ENCODE measurements at regions not wholly inside any gene's neighbourhood (a gene's known extent, or its start where the extent isn't known, plus 50 kb on each side); places are given as distances from the start of the nearest gene placed in this dataset.
"Not testable (repeated sequence)": the region's sequence is repeated elsewhere in the genome, so short reads cannot be mapped to it uniquely, and the experiment has no call there.

DNA sequence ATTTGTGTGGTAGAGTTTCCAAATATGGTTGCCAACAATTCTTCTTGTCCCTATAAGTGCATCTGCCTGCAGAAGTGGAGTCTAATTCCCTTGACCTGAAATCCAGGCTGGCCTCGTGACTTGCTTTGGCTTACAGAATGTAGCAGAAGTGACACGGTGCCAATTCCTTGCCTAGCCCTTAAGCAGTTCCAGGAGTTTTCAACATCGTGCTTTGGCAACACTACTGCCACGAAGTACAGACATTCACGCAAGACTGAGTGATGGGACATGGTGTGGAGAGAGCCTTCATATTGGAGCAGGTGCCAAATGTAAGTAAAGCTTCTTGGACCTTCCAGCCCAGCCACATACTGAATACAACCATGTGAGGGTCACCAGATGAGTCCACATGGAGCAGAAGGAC is 92.9 kb upstream of the NEK6 start:
- Histone ChIP-seq H3K4me1 (ENCODE audit: control insufficient read depth, low read depth, low read length) (no peaks in the 10 kb centered on the region), H3K27ac (ENCODE audit: low read depth, low read length) (no peak overlapping the region), H2BK15ac (replicated peaks; ENCODE audit: low read depth) (no peak overlapping the region), H2BK5ac (ENCODE audit: low read length) (no peak overlapping the region), H3K36me3 (ENCODE audit: control insufficient read depth, insufficient read depth, low read length) (no peaks in the 10 kb centered on the region), H3K4ac (ENCODE audit: low read depth, low read length) (no peak overlapping the region), H4K5ac (ENCODE audit: low read length) (no peak overlapping the region), H2AK5ac (ENCODE audit: low read length) (no peak overlapping the region), H3K27me3 (ENCODE audit: insufficient read depth, low read length, poor library complexity) (no peaks in the 10 kb centered on the region), H3K9ac (ENCODE audit: low read length) (no peak overlapping the region), H4K8ac (ENCODE audit: low read depth, low read length) (no peak overlapping the region), H3K79me1 (ENCODE audit: low read length) (no peaks in the 10 kb centered on the region), H3K56ac (ENCODE audit: low read length) (no peak overlapping the region), H3K4me2 (ENCODE audit: low read length) (no peak overlapping the region), H2BK120ac (ENCODE audit: low read depth, low read length) (no peak overlapping the region), H3K18ac (ENCODE audit: low read length) (no peak overlapping the region), H3K23ac (ENCODE audit: low read length) (no peak overlapping the region), H3K79me2 (ENCODE audit: control insufficient read depth, insufficient read depth, low read length) (no peaks in the 10 kb centered on the region), H3K4me3 (ENCODE audit: low read length) (no peak overlapping the region)
- no CpG with 5 or more reads among the region's 5 CpGs for WGBS (ENCODE audit: extremely low coverage, insufficient coverage, low lambda C conversion rate)
- DNase-seq = no peak

DNA sequence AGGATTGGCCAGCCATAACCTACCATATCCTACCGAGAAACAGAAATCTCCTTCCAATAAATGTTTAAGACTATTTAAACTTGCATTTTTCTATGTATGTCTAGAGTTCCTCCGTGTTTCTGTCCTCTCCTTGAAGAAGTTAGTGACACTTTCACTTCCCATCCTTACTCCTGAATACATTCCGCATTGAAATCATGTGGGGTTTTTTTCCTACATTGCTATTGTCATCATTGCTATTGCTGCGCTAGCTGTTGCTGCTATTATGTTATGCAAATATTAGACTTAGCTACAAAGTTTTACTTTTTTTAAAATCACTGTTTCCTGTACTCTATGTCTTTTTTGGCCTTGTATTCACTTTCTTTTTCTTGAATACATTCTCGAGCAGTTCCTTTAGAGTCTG is 83.3 kb upstream of the NEK6 start:
- no peak overlapping the region for H2BK5ac ChIP-seq (ENCODE audit: low read length)
- H3K23ac ChIP-seq (ENCODE audit: low read length) = no peak overlapping the region
- H3K36me3 ChIP-seq (ENCODE audit: control insufficient read depth, insufficient read depth, low read length) = no peaks in the 10 kb centered on the region

DNA sequence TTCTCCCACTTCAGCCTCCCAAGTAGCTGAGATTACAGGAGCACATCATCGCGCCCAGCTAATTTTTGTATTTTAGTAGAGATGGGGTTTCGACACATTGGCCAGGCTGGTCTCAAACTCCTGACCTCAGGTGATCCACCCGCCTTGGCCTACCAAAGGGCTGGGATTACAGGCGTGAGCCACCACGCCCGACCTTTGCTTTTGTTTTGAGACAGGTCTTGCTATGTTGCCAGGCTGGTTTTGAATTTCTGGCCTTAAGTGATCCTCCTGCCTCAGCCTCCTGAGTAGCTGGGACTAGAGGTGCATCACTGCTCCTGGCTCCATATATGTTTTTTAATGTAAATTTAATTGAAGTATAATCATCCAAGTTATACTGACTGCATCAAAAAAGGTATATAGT is 80.2 kb upstream of the NEK6 start:
- not testable (repeated sequence) for DNase-seq; H3K56ac ChIP-seq (ENCODE audit: low read length); H2AK5ac ChIP-seq (ENCODE audit: low read length); H3K18ac ChIP-seq (ENCODE audit: low read length); H3K27me3 ChIP-seq (ENCODE audit: insufficient read depth, low read length, poor library complexity); H4K5ac ChIP-seq (ENCODE audit: low read length); H3K27ac ChIP-seq (ENCODE audit: low read depth, low read length); H3K4ac ChIP-seq (ENCODE audit: low read depth, low read length); H2BK5ac ChIP-seq (ENCODE audit: low read length); H3K79me2 ChIP-seq (ENCODE audit: control insufficient read depth, insufficient read depth, low read length); H3K23ac ChIP-seq (ENCODE audit: low read length); H3K79me1 ChIP-seq (ENCODE audit: low read length); H4K8ac ChIP-seq (ENCODE audit: low read depth, low read length); H3K4me3 ChIP-seq (ENCODE audit: low read length); H2BK15ac ChIP-seq (replicated peaks; ENCODE audit: low read depth); H2BK120ac ChIP-seq (ENCODE audit: low read depth, low read length); H3K36me3 ChIP-seq (ENCODE audit: control insufficient read depth, insufficient read depth, low read length); H3K4me2 ChIP-seq (ENCODE audit: low read length); H3K4me1 ChIP-seq (ENCODE audit: control insufficient read depth, low read depth, low read length); H3K9ac ChIP-seq (ENCODE audit: low read length)
- no CpG with 5 or more reads among the region's 7 CpGs for WGBS (ENCODE audit: extremely low coverage, insufficient coverage, low lambda C conversion rate)

More for the DNA sequence above, 83.3 kb upstream of the NEK6 start:
- H3K79me1 ChIP-seq (ENCODE audit: low read length) = no peaks in the 10 kb centered on the region
- H3K4me1 ChIP-seq (ENCODE audit: control insufficient read depth, low read depth, low read length) = no peaks in the 10 kb centered on the region
- H2AK5ac ChIP-seq (ENCODE audit: low read length) = no peak overlapping the region
- H4K8ac ChIP-seq (ENCODE audit: low read depth, low read length) = no peak overlapping the region
- H3K4ac ChIP-seq (ENCODE audit: low read depth, low read length) = no peak overlapping the region
- H3K27ac ChIP-seq (ENCODE audit: low read depth, low read length) = no peak overlapping the region
- no peak overlapping the region for H3K9ac ChIP-seq (ENCODE audit: low read length)
- no peaks in the 10 kb centered on the region for H3K27me3 ChIP-seq (ENCODE audit: insufficient read depth, low read length, poor library complexity)
- no peaks in the 10 kb centered on the region for H3K79me2 ChIP-seq (ENCODE audit: control insufficient read depth, insufficient read depth, low read length)
- no peak overlapping the region for H3K4me2 ChIP-seq (ENCODE audit: low read length)
- no peak overlapping the region for H3K4me3 ChIP-seq (ENCODE audit: low read length)
- no peak overlapping the region for H3K18ac ChIP-seq (ENCODE audit: low read length)
- WGBS (ENCODE audit: extremely low coverage, insufficient coverage, low lambda C conversion rate) = no CpG with 5 or more reads among the region's 5 CpGs
- H2BK120ac ChIP-seq (ENCODE audit: low read depth, low read length) = no peak overlapping the region
- H3K56ac ChIP-seq (ENCODE audit: low read length) = no peak overlapping the region
- H2BK15ac ChIP-seq (replicated peaks; ENCODE audit: low read depth) = no peak overlapping the region
- DNase-seq = no peak
- no peak overlapping the region for H4K5ac ChIP-seq (ENCODE audit: low read length)

DNA sequence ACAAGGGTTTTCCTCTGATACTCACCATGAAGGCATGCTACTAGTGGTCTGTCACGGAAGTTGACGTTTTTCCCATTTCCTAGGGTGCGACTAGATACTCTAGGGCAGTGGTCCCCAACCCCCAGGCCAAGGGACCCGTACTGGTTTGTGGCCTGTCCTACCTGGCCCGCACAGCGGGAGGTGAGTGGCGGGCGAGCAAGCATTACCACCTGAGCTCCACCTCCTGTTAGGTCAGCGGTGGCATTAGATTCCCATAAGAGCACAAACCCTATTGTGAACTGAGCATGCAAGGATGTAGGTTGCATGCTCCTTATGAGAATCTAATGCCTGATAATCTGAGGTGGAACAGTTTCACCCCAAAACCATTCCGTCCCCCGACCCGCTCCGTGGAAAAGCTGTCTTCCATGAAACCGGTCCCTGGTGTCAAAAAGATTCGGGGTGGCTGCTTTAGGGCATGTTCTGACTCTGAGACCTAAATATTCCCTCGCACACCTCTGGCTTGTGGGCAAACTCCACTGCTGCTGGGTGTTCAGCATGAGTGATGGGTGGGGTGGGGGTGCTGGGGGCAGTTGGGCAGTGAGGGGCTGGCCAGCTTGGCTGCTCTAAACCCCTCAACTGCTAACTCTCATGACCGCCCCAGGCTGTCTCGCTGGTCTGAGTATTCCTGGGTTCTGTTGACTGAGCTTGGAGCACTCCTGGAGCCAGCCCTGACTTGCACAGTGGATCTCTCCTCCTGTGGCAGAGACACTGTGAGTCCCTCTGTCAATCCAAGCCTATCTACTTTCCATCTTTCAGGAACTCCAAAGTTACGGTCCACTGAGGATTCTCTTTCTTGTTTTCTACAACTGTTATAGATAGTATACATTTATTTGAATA is 78.3 kb upstream of the NEK6 start:
- no CpG with 5 or more reads among the region's 19 CpGs for WGBS (ENCODE audit: extremely low coverage, insufficient coverage, low lambda C conversion rate)
- Histone ChIP-seq H3K27me3 (ENCODE audit: insufficient read depth, low read length, poor library complexity) (no peaks in the 10 kb centered on the region), H3K4me2 (ENCODE audit: low read length) (no peak overlapping the region), H4K8ac (ENCODE audit: low read depth, low read length) (no peak overlapping the region), H3K79me2 (ENCODE audit: control insufficient read depth, insufficient read depth, low read length) (no peaks in the 10 kb centered on the region), H3K18ac (ENCODE audit: low read length) (no peak overlapping the region), H2BK5ac (ENCODE audit: low read length) (no peak overlapping the region), H2BK120ac (ENCODE audit: low read depth, low read length) (no peak overlapping the region), H3K4me1 (ENCODE audit: control insufficient read depth, low read depth, low read length) (no peaks in the 10 kb centered on the region), H2AK5ac (ENCODE audit: low read length) (no peak overlapping the region), H3K23ac (ENCODE audit: low read length) (no peak overlapping the region), H3K27ac (ENCODE audit: low read depth, low read length) (no peak overlapping the region), H3K36me3 (ENCODE audit: control insufficient read depth, insufficient read depth, low read length) (no peaks in the 10 kb centered on the region), H4K5ac (ENCODE audit: low read length) (no peak overlapping the region), H3K9ac (ENCODE audit: low read length) (no peak overlapping the region), H3K79me1 (ENCODE audit: low read length) (no peaks in the 10 kb centered on the region), H2BK15ac (replicated peaks; ENCODE audit: low read depth) (no peak overlapping the region), H3K4me3 (ENCODE audit: low read length) (no peak overlapping the region), H3K4ac (ENCODE audit: low read depth, low read length) (no peak overlapping the region), H3K56ac (ENCODE audit: low read length) (no peak overlapping the region)
- DNase-seq = no peak

DNA sequence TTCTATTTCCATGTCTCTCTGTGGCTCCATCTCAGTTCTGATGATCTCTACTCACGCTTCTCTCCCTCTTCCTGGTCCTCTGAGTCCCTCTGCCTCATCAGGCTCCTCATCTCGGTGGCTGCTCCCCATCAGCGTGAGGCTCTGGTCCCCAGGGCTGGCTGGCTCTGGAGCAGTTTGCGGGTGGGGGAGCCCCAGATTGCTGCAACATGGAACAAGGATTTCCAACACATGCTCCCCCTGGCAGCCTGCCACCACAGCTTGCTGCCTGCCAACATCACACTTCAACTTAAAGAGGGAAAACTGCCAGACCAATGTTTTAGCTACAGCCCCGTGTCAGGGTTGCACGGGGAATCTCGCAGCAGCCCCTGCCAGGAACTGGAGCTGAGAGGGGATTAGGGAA is 77.2 kb upstream of the NEK6 start:
- H3K79me2 ChIP-seq (ENCODE audit: control insufficient read depth, insufficient read depth, low read length) = no peaks in the 10 kb centered on the region
- no peak overlapping the region for H3K9ac ChIP-seq (ENCODE audit: low read length)
- no peak overlapping the region for H3K56ac ChIP-seq (ENCODE audit: low read length)
- H3K27ac ChIP-seq (ENCODE audit: low read depth, low read length) = no peak overlapping the region
- no CpG with 5 or more reads among the region's 7 CpGs for WGBS (ENCODE audit: extremely low coverage, insufficient coverage, low lambda C conversion rate)
- H4K5ac ChIP-seq (ENCODE audit: low read length) = no peak overlapping the region
- no peak overlapping the region for H3K4ac ChIP-seq (ENCODE audit: low read depth, low read length)
- no peaks in the 10 kb centered on the region for H3K79me1 ChIP-seq (ENCODE audit: low read length)
- H3K27me3 ChIP-seq (ENCODE audit: insufficient read depth, low read length, poor library complexity) = no peaks in the 10 kb centered on the region
- H4K8ac ChIP-seq (ENCODE audit: low read depth, low read length) = no peak overlapping the region
- H3K4me1 ChIP-seq (ENCODE audit: control insufficient read depth, low read depth, low read length) = no peaks in the 10 kb centered on the region
- H3K23ac ChIP-seq (ENCODE audit: low read length) = no peak overlapping the region
- no peak overlapping the region for H3K4me3 ChIP-seq (ENCODE audit: low read length)
- H3K36me3 ChIP-seq (ENCODE audit: control insufficient read depth, insufficient read depth, low read length) = no peaks in the 10 kb centered on the region
- no peak for DNase-seq
- no peak overlapping the region for H2BK5ac ChIP-seq (ENCODE audit: low read length)
- H3K18ac ChIP-seq (ENCODE audit: low read length) = no peak overlapping the region
- no peak overlapping the region for H2BK15ac ChIP-seq (replicated peaks; ENCODE audit: low read depth)
- no peak overlapping the region for H2AK5ac ChIP-seq (ENCODE audit: low read length)
- H3K4me2 ChIP-seq (ENCODE audit: low read length) = no peak overlapping the region
- H2BK120ac ChIP-seq (ENCODE audit: low read depth, low read length) = no peak overlapping the region

DNA sequence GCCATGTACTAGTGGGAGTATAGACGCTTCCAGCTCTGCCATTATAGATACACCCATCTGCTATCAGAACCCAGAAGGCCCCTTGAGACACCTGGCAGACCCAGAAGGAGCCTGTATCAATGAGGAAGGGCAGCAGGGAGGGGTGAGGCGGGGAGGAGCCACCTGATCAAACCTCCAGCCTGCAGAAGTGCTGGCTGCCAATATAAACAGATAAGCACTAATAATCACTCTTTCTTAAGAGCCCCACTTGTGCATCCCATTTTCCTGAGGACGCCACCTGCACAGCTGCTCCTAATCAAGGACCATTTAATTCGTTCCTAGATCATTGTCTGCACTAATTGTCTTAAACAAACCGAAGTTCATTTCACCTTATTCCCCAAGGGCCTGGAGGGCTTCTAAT is 75.0 kb upstream of the NEK6 start:
- Histone ChIP-seq H3K9ac (ENCODE audit: low read length) (no peak overlapping the region), H4K8ac (ENCODE audit: low read depth, low read length) (no peak overlapping the region), H3K4me1 (ENCODE audit: control insufficient read depth, low read depth, low read length) (no peaks in the 10 kb centered on the region), H3K23ac (ENCODE audit: low read length) (no peak overlapping the region), H3K27ac (ENCODE audit: low read depth, low read length) (no peak overlapping the region), H3K4me2 (ENCODE audit: low read length) (no peak overlapping the region), H3K36me3 (ENCODE audit: control insufficient read depth, insufficient read depth, low read length) (no peaks in the 10 kb centered on the region), H3K79me1 (ENCODE audit: low read length) (no peaks in the 10 kb centered on the region), H2BK5ac (ENCODE audit: low read length) (no peak overlapping the region), H2BK15ac (replicated peaks; ENCODE audit: low read depth) (no peak overlapping the region), H3K18ac (ENCODE audit: low read length) (no peak overlapping the region), H3K27me3 (ENCODE audit: insufficient read depth, low read length, poor library complexity) (no peaks in the 10 kb centered on the region), H2BK120ac (ENCODE audit: low read depth, low read length) (no peak overlapping the region), H4K5ac (ENCODE audit: low read length) (no peak overlapping the region), H3K4me3 (ENCODE audit: low read length) (no peak overlapping the region), H3K56ac (ENCODE audit: low read length) (no peak overlapping the region), H3K79me2 (ENCODE audit: control insufficient read depth, insufficient read depth, low read length) (no peaks in the 10 kb centered on the region), H2AK5ac (ENCODE audit: low read length) (no peak overlapping the region), H3K4ac (ENCODE audit: low read depth, low read length) (no peak overlapping the region)
- no CpG with 5 or more reads among the region's 5 CpGs for WGBS (ENCODE audit: extremely low coverage, insufficient coverage, low lambda C conversion rate)
- DNase-seq = no peak
